Inflammatory macrophage (primary cell): ENCODE measurements at regions not wholly inside any gene's neighbourhood (a gene's known extent, or its start where the extent isn't known, plus 50 kb on each side); places are given as distances from the start of the nearest gene placed in this dataset.
"Not testable (repeated sequence)": the region's sequence is repeated elsewhere in the genome, so short reads cannot be mapped to it uniquely, and the experiment has no call there.

Experiments used
- DNase-seq, 2 donors: peaks; one replicate each; pipeline ENCODE4 v3.0.0-alpha.2; 2020 to 2022

GRCh38 chr12:102344691-102345090 is 135.7 kb downstream of the IGF1 start:
- no peak for DNase-seq

GRCh38 chr12:102343361-102344121 is 136.8 kb downstream of the IGF1 start:
- no peak for DNase-seq

- no peak for DNase-seq
Measured at GRCh38 chr12:102342281-102343006, 137.9 kb downstream of the IGF1 start.

GRCh38 chr12:102334765-102335164 is 137.1 kb upstream of the PMCH start:
- DNase-seq, result no peak

GRCh38 chr12:102331419-102331818 is 133.8 kb upstream of the PMCH start:
- no peak for DNase-seq

GRCh38 chr12:102329883-102330282 is 132.2 kb upstream of the PMCH start:
- no peak for DNase-seq

GRCh38 chr12:102326982-102327381 is 129.3 kb upstream of the PMCH start:
- no peak for DNase-seq

GRCh38 chr12:102325108-102325507 is 127.5 kb upstream of the PMCH start:
- DNase-seq, result not testable (repeated sequence)

- no peak for DNase-seq
Measured at GRCh38 chr12:102323799-102324198, 126.2 kb upstream of the PMCH start.

GRCh38 chr12:102322254-102322653 is 124.6 kb upstream of the PMCH start:
- no peak for DNase-seq

GRCh38 chr12:102321305-102322082 is 123.9 kb upstream of the PMCH start:
- no peak for DNase-seq

- DNase-seq, result no peak
Measured at GRCh38 chr12:102317155-102317554, 119.5 kb upstream of the PMCH start.

- no peak for DNase-seq
Measured at GRCh38 chr12:102316723-102317122, 119.1 kb upstream of the PMCH start.

GRCh38 chr12:102314821-102315220 is 117.2 kb upstream of the PMCH start:
- DNase-seq, result no peak

- not testable (repeated sequence) for DNase-seq
Measured at GRCh38 chr12:102313116-102313971, 115.7 kb upstream of the PMCH start.

- no peak for DNase-seq
Measured at GRCh38 chr12:102305486-102305885, 107.9 kb upstream of the PMCH start.

- not testable (repeated sequence) for DNase-seq
Measured at GRCh38 chr12:102304667-102305066, 107.0 kb upstream of the PMCH start.

- no peak for DNase-seq
Measured at GRCh38 chr12:102302553-102302952, 104.9 kb upstream of the PMCH start.

GRCh38 chr12:102301547-102301946 is 103.9 kb upstream of the PMCH start:
- DNase-seq, result no peak

- DNase-seq, result peak; percentile 62 to 69
Measured at GRCh38 chr12:102300824-102301461, 103.3 kb upstream of the PMCH start.

- no peak for DNase-seq
Measured at GRCh38 chr12:102299731-102300130, 102.1 kb upstream of the PMCH start.

GRCh38 chr12:102298022-102298421 is 100.4 kb upstream of the PMCH start:
- no peak for DNase-seq
